ENCODE measurements at regions not wholly inside any gene's neighbourhood (a gene's known extent, or its start where the extent isn't known, plus 50 kb on each side); places are given as distances from the start of the nearest gene placed in this dataset.

GRCh38 chr4:10353110-10353509 lies 104.1 kb downstream of the ZNF518B start:
- ATAC-seq (replicated peaks) (no peak), DNase-seq (no peak)
- Mint-ChIP-seq H3K4me1 (ENCODE audit: low read depth in 2 of 2) (no peaks in the 10 kb centered on the region), H3K36me3 (ENCODE audit: insufficient read depth) (no peaks in the 10 kb centered on the region), H3K27ac (no peak overlapping the region), H3K9me3 (peaks cover 0 to 12% of the 10 kb centered on the region in 2 donors), H3K27me3 (peaks cover 18 to 72% of the 10 kb centered on the region in 2 donors), H3K4me3 (no peak overlapping the region)

GRCh38 chr4:10348241-10348640 lies 109.0 kb downstream of the ZNF518B start:
- H3K4me3 Mint-ChIP-seq: no peak overlapping the region
- no peak for DNase-seq

GRCh38 chr4:10347815-10348214 lies 109.4 kb downstream of the ZNF518B start:
- no peaks in the 10 kb centered on the region for H3K4me1 Mint-ChIP-seq (ENCODE audit: low read depth in 2 of 2)
- H3K27ac Mint-ChIP-seq: no peak overlapping the region
- H3K4me3 Mint-ChIP-seq: no peak overlapping the region
- peaks cover 0 to 3% of the 10 kb centered on the region in 2 donors for H3K9me3 Mint-ChIP-seq
- H3K27me3 Mint-ChIP-seq: peaks cover 13 to 41% of the 10 kb centered on the region in 2 donors
- ATAC-seq (replicated peaks) (no peak), DNase-seq (no peak)
- no peaks in the 10 kb centered on the region for H3K36me3 Mint-ChIP-seq (ENCODE audit: insufficient read depth)

More at GRCh38 chr4:10348241-10348640, 109.0 kb downstream of the ZNF518B start:
- no peak overlapping the region for H3K27ac Mint-ChIP-seq
- peaks cover 11 to 41% of the 10 kb centered on the region in 2 donors for H3K27me3 Mint-ChIP-seq
- no peaks in the 10 kb centered on the region for H3K4me1 Mint-ChIP-seq (ENCODE audit: low read depth in 2 of 2)
- H3K36me3 Mint-ChIP-seq (ENCODE audit: insufficient read depth): no peaks in the 10 kb centered on the region
- ATAC-seq (replicated peaks): no peak
- H3K9me3 Mint-ChIP-seq: peaks cover 0 to 6% of the 10 kb centered on the region in 2 donors

GRCh38 chr4:10347281-10347795 lies 109.9 kb downstream of the ZNF518B start:
- Mint-ChIP-seq H3K9me3 (no peaks in the 10 kb centered on the region), H3K27ac (no peak overlapping the region), H3K27me3 (peaks cover 13 to 40% of the 10 kb centered on the region in 2 donors), H3K36me3 (ENCODE audit: insufficient read depth) (no peaks in the 10 kb centered on the region), H3K4me1 (ENCODE audit: low read depth in 2 of 2) (no peaks in the 10 kb centered on the region), H3K4me3 (no peak overlapping the region)
- no peak for ATAC-seq (replicated peaks)
- DNase-seq: no peak

- Mint-ChIP-seq H3K4me3 (no peak overlapping the region), H3K4me1 (ENCODE audit: low read depth in 2 of 2) (no peaks in the 10 kb centered on the region), H3K36me3 (ENCODE audit: insufficient read depth) (no peaks in the 10 kb centered on the region), H3K9me3 (no peaks in the 10 kb centered on the region), H3K27me3 (peaks cover 10 to 40% of the 10 kb centered on the region in 2 donors), H3K27ac (no peak overlapping the region)
- ATAC-seq (replicated peaks) (no peak), DNase-seq (no peak)
Observed at GRCh38 chr4:10346023-10346422, 111.2 kb downstream of the ZNF518B start.

- ATAC-seq (replicated peaks): no peak
- no peak for DNase-seq
- H3K27me3 Mint-ChIP-seq: peaks cover 5 to 41% of the 10 kb centered on the region in 2 donors
- no peak overlapping the region for H3K4me3 Mint-ChIP-seq
- H3K36me3 Mint-ChIP-seq (ENCODE audit: insufficient read depth): no peaks in the 10 kb centered on the region
- no peaks in the 10 kb centered on the region for H3K9me3 Mint-ChIP-seq
- no peaks in the 10 kb centered on the region for H3K4me1 Mint-ChIP-seq (ENCODE audit: low read depth in 2 of 2)
- H3K27ac Mint-ChIP-seq: no peak overlapping the region
Observed at GRCh38 chr4:10345381-10345784, 111.8 kb downstream of the ZNF518B start.

GRCh38 chr4:10344824-10345223 lies 112.4 kb downstream of the ZNF518B start:
- ATAC-seq (replicated peaks) (no peak), DNase-seq (no peak)
- no peak overlapping the region for H3K27ac Mint-ChIP-seq
- no peaks in the 10 kb centered on the region for H3K9me3 Mint-ChIP-seq
- H3K4me3 Mint-ChIP-seq: no peak overlapping the region
- H3K27me3 Mint-ChIP-seq: peaks cover 5 to 41% of the 10 kb centered on the region in 2 donors
- no peaks in the 10 kb centered on the region for H3K36me3 Mint-ChIP-seq (ENCODE audit: insufficient read depth)
- no peaks in the 10 kb centered on the region for H3K4me1 Mint-ChIP-seq (ENCODE audit: low read depth in 2 of 2)

GRCh38 chr4:10343656-10344055 lies 113.6 kb downstream of the ZNF518B start:
- no peak overlapping the region for H3K4me3 Mint-ChIP-seq
- ATAC-seq (replicated peaks) (no peak), DNase-seq (no peak)
- H3K4me1 Mint-ChIP-seq (ENCODE audit: low read depth in 2 of 2): no peaks in the 10 kb centered on the region
- no peaks in the 10 kb centered on the region for H3K36me3 Mint-ChIP-seq (ENCODE audit: insufficient read depth)
- peaks cover 8 to 39% of the 10 kb centered on the region in 2 donors for H3K27me3 Mint-ChIP-seq
- H3K27ac Mint-ChIP-seq: no peak overlapping the region
- no peaks in the 10 kb centered on the region for H3K9me3 Mint-ChIP-seq

- Mint-ChIP-seq H3K27ac (no peak overlapping the region), H3K4me1 (ENCODE audit: low read depth in 2 of 2) (no peaks in the 10 kb centered on the region), H3K4me3 (no peak overlapping the region), H3K36me3 (ENCODE audit: insufficient read depth) (no peaks in the 10 kb centered on the region), H3K27me3 (peaks cover 15 to 46% of the 10 kb centered on the region in 2 donors), H3K9me3 (peaks cover 0 to 3% of the 10 kb centered on the region in 2 donors)
- ATAC-seq (replicated peaks) (no peak), DNase-seq (no peak)
Observed at GRCh38 chr4:10342866-10343265, 114.4 kb downstream of the ZNF518B start.

GRCh38 chr4:10336471-10336870 lies 120.8 kb downstream of the ZNF518B start:
- H3K36me3 Mint-ChIP-seq (ENCODE audit: insufficient read depth): no peaks in the 10 kb centered on the region
- DNase-seq (no peak), ATAC-seq (replicated peaks) (no peak)
- H3K27ac Mint-ChIP-seq: no peak overlapping the region
- H3K4me3 Mint-ChIP-seq: no peak overlapping the region
- peaks cover 41 to 63% of the 10 kb centered on the region in 2 donors for H3K27me3 Mint-ChIP-seq
- H3K4me1 Mint-ChIP-seq (ENCODE audit: low read depth in 2 of 2): no peaks in the 10 kb centered on the region
- H3K9me3 Mint-ChIP-seq: peaks cover 2 to 7% of the 10 kb centered on the region in 2 donors

- DNase-seq: no peak
- H3K4me1 Mint-ChIP-seq (ENCODE audit: low read depth in 2 of 2): no peaks in the 10 kb centered on the region
- H3K27me3 Mint-ChIP-seq: peaks cover 41 to 58% of the 10 kb centered on the region in 2 donors
- peaks cover 2 to 7% of the 10 kb centered on the region in 2 donors for H3K9me3 Mint-ChIP-seq
- no peak overlapping the region for H3K4me3 Mint-ChIP-seq
- no peak overlapping the region for H3K27ac Mint-ChIP-seq
- no peak for ATAC-seq (replicated peaks)
- H3K36me3 Mint-ChIP-seq (ENCODE audit: insufficient read depth): no peaks in the 10 kb centered on the region
Observed at GRCh38 chr4:10335050-10335449, 122.2 kb downstream of the ZNF518B start.

- Mint-ChIP-seq H3K27me3 (peaks cover 41 to 53% of the 10 kb centered on the region in 2 donors), H3K4me3 (no peak overlapping the region), H3K27ac (no peak overlapping the region), H3K36me3 (ENCODE audit: insufficient read depth) (no peaks in the 10 kb centered on the region), H3K9me3 (peaks cover 2 to 7% of the 10 kb centered on the region in 2 donors), H3K4me1 (ENCODE audit: low read depth in 2 of 2) (no peaks in the 10 kb centered on the region)
- no peak for ATAC-seq (replicated peaks)
- no peak for DNase-seq
Observed at GRCh38 chr4:10334506-10335028, 122.7 kb downstream of the ZNF518B start.

GRCh38 chr4:10333942-10334341 lies 123.3 kb downstream of the ZNF518B start:
- Mint-ChIP-seq H3K36me3 (ENCODE audit: insufficient read depth) (no peaks in the 10 kb centered on the region), H3K27ac (no peak overlapping the region), H3K4me3 (no peak overlapping the region), H3K27me3 (peaks cover 41 to 50% of the 10 kb centered on the region in 2 donors), H3K4me1 (ENCODE audit: low read depth in 2 of 2) (no peaks in the 10 kb centered on the region), H3K9me3 (peaks cover 2 to 7% of the 10 kb centered on the region in 2 donors)
- ATAC-seq (replicated peaks) (no peak), DNase-seq (no peak)

GRCh38 chr4:10326075-10326474 lies 131.2 kb downstream of the ZNF518B start:
- DNase-seq (no peak), ATAC-seq (replicated peaks) (no peak)
- Mint-ChIP-seq H3K9me3 (no peaks in the 10 kb centered on the region), H3K27me3 (peaks cover 0 to 43% of the 10 kb centered on the region in 2 donors), H3K4me1 (ENCODE audit: low read depth in 2 of 2) (no peaks in the 10 kb centered on the region), H3K4me3 (no peak overlapping the region), H3K36me3 (ENCODE audit: insufficient read depth) (no peaks in the 10 kb centered on the region), H3K27ac (no peak overlapping the region)
